Fibroblast of gingiva (primary cell): ENCODE measurements at regions not wholly inside any gene's neighbourhood (a gene's known extent, or its start where the extent isn't known, plus 50 kb on each side); places are given as distances from the start of the nearest gene placed in this dataset.
A peak's percentile ranks its signal among the peaks of the same experiment; 100 is the strongest.

Experiments used
- DNase-seq: peaks from one replicate; pipeline ENCODE4 v3.0.0-alpha.2; 2011; ENCODE audit warnings: low read depth

DNA sequence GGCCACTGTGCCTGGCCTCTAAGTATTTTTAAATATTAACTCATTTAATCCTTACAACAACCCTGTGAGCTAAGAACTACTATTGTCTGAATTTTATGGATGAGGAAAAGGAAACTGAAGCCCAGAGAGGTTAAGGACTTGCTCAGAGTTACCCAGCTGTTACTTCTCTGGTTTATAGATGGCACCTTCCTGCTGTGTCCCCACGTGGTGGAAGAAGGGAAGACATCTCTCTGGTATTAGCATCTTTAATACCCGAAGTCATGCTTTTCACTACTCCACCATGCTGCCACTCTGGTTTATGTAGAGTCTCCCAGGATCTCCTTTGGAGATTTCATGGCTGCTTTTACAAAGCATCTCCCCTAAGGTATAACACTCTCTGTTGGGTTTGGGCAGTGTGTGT lies 105.5 kb upstream of the MKLN1 start:
- DNase-seq = no peak

DNA sequence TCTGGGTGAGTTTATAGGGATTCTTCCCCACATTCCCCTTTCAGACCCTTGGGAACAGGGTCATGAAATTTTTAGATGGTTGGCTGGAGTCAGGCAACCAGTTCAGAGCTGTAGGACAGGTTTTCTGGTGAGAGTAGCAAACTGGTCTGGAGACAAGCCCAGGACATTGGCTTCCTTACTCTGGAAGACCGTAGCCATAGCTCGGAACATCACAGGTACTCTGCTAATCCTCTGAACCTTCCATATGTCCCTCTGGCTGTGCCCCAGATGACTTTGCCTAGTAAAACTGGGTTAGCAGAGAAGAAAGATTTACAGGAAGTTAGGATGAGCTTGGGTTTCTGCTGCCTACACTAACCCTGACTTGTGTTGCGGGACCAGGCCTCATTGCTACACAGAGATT lies 104.5 kb upstream of the MKLN1 start:
- DNase-seq = no peak

DNA sequence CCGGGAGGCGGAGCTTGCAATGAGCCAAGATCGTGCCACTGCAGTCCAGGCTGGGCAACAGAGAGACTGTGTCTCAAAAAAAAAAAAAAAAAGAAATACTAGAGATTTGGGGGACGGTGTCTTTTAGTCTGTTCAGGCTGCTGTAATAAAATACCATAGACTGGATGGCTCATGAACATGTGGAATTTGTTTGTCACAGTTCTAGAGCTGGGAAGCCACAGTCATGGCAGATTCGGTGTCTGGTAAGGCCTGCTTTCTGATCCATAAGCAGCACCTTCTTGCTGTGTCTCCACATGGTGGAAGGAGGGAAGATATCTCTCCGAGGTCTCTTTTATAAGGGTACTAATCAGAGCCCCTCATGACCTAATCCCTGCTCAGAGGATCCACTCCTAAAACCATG lies 102.7 kb upstream of the MKLN1 start:
- no peak for DNase-seq

DNA sequence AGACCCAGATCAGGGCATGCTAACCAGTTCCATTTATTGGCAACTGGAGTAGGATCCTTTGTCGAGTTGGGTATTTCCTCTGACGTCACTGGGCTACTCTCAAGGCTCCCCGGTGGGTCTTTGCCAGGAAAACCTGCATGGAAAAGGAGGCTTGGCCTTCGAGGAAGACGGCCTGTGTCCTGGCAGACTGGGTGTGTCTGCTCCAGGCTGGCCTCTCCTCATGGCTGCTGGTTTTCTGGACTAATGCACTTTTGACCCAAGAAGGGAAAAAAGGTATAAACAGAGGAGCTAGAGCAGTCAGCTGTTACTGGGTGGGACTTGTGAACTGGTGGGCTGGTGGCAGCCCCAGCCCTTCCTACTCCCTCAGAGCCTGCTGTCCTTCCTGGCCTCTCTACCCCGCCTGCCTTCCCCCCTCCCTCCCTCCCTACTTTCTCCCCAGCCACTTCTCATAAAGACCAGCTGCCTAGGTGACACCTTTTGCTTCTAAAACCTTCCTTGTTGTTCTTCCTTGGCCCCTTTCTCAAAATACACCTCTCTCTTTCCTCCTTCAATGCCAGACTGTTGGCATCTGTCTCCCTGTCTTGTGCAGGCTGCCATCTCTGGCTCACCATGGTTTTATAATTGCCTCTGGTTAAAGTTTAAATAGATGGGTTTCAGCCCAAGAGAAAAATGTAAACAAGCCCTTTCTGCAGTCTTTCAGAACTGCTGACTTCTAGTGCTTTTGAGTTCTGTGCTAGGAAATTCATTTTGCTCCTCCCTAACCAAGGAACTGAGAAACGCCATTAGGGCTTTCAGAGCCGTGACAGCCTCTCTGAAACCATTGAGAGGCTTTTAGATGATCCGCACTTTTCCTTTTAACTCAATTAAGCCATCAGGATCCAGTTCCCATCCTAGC lies 101.8 kb upstream of the MKLN1 start:
- DNase-seq = peak; percentile 56

DNA sequence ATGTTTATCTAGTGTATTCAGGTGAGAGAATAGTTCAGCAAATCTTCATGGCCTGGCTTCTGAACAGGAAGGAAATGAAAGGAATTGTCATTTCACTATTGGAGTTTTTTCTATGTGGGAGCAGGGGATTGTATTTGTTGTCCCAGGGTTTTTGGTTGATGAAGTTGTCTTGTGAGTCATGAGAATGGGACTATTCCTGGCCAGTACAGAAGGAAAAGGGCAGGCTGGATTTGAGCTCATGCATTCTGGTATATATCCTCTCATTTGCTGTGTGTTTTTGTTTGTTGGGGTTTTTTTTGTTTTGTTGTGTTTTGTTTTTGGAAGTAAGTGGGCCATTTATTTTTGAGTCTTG lies 101.2 kb upstream of the MKLN1 start:
- no peak for DNase-seq

DNA sequence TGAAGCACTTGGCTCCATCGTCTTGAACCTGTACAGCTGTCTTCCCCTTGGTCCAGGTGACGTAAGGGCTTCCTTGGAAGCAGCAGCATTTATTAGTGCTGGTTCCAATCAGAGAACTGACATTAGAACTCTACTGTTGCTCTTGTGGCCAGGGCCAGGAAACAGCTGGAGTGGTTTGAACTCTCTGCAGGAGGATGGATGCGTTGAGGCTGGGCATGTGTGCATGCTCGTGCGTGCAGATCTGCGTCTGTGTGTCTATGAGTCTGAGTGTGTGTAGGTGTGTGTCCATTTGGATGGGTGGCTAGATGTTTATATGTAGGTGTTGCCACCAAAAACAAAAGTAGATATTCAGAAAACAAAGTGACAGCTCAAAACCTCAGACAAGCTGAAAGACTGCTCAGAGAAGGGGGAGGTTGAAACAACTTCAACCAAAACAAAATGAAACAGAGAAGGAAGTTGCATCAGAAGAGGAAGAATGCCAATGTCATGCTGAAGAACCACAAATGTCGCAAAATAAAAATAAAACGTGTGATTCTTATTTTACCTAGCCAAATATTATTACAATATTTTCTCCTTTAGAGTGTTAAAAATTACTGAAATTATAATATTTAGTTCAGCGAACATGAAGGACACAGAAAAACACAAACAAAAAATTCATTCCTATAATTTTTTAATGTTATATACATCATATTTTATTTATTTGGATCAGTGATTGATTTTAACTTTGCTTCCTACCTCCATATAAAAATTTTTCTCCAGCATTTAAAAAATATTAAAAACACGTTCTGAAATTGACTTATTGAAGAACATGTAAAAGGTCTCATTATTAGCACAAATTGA lies 96.1 kb upstream of the MKLN1 start:
- DNase-seq = peak; percentile 55

DNA sequence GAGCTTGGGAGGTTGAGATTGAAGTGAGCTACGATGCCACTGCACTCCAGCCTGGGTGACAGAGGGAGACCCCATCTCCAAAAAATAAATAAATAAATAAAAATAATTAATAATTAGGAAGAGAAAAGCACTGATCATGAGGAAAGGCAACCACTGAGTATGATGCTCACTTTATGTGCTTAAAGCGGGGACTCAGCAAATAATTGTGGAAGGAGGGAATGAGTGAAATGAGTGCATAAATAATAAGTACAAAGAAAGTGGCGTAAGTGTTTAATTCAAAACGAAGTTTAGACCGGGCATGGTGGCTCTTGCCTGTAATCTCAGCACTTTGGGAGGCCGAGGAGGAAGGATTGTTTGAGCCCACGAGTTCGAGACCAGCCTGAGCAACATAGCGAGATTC lies 94.9 kb upstream of the MKLN1 start:
- no peak for DNase-seq

DNA sequence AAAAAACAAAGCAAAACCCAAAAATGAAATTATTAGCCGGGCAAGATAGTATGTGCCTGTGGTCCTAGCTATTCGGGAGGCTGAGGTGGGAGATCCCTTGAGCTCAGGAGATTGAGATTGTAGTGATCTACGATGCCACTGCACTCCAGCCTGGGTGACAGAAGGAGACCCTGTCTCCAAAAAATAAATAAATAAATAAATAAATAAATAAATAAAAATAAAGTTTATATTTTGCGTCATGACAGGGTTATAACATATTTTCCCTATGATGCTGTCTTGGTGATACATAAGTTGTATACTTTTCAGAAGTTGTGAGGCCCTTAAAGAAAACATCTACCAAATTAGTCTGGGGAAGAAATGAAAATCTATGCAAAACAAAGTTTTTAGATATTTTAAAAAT lies 94.5 kb upstream of the MKLN1 start:
- DNase-seq = no peak

DNA sequence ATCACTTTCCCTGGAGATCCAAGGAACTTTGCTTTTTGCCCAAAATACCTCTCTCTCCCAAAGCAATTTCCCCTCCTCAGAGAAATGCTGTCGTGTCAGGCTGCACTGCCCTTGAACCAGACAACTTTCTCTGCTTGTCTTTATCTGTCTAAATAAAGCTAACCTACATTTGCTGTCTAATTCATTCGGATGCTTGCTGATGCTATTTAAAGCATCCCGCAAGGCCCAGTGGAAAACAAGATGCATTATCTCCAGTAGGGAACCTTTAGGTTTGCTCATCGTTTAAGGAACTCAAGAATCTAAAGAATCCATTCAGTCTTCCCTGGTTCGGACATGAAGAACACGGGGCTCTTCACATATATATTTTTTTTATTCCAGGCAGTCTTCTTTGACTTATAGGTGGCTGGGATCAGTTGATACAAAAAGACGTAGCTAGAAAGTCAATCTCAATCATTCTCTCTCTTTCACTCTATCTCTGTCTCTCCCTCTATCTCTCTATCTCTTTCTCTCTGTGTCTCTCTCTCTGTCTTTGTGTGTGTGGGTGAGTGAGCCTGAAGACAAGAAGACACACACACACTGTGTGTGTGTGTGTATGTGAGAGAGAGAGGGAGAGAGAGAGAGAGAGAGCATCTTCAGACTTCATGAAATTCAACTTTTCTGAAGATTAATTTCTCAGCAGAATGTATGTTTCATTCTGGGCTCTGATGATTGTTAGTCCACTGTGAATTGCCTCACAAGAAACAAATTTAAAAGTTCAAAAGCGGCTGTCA lies 92.8 kb upstream of the MKLN1 start:
- DNase-seq = no peak

DNA sequence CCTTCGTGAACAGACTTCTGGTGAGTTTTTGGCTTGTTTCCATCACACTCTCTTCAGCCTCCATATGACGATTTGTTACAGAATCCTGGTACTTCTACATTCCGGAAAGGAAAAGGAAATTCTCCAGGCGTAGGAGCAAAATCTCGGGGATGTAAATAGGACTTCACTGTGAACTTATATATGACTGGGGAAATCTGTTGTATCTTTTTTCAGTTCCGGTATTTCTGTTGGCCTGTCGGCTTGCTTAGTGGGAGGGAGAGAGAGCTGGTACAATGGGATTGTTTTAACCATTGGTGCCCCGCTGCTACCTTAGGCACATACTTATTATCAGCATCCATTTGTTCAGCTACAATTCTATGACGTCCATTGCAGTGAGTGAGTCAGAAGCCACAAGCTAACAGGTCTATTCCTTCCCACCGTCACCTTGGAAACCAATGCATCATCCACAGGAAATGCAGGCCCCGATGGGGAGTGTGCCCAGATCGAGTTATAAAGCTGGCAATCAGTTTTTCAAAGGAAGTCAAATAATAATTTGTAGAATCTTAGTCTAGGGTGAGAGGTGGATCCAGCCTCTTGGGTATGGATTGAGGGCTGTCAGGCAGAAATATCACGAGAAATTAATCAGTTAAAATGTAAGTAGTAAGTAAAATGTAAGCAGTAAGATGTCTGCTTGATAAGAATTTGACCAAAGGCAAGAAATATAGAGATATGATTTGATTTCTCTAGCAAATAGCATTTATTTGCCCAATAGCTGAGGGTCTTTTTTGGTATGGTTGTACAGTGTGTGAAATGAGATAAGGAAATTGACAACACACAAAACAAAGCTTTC lies 92.0 kb upstream of the MKLN1 start:
- peak; percentile 87 for DNase-seq

DNA sequence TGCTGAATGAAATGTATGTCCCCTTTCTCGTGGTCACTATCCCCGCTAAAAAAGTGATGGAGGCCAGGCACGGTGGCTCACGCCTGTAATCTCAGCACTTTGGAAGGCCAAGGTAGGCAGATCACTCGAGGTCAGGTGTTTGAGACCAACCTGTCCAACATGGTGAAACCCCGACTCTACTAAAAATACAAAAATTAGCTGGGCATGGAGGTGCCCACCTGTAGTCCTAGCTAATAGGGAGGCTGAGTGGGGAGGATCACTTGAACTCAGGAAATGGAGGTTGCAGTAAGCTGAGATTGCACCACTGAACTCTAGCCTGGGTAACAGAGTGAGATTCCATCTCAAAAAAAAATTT lies 91.4 kb upstream of the MKLN1 start:
- DNase-seq = no peak

DNA sequence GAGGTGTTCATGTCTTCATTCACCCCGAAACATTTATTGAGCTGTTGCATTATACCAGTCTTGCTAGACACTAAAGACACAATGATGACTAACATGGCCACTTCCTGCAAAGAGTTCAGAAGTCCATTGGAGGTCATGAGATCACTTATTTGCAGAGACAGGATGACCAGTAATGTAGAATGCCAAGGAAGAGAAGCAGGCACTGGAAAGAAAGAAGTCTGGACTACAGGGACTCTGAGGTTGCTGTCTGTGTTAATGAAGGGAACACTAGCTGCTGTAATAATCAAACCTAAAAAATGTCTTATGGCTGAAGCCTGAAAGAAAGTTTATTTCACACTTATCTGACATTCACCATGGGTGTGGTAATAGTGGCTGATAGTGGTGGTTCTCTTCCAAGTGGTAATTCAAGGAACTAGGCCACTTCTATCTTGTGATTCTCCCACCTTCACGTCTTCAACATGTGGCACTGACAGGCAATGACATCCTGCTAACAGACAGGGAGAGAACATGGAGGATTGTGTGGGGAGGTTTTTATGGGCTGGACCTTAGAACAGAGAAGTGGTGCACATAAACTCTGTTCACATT lies 89.2 kb upstream of the MKLN1 start:
- peak; percentile 53 for DNase-seq

DNA sequence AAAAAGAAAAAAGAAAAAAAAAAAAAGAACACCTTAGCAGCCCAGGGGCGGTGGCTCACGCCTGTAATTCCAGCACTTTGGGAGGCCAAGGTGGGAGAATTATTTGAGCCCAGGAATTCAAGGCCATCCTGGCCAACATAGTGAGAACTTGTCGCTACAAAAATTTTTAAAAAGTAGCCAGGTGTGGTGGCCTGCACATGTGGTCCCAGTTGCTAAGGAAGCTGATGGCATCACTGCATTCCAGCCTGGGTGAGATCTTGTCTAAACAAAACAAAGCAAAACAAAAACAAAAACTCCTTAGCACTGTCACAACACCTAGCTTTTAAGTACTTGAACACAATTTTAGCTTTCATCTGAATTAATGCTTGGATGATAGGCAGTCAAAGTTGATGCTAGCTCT lies 86.3 kb upstream of the MKLN1 start:
- DNase-seq = no peak

DNA sequence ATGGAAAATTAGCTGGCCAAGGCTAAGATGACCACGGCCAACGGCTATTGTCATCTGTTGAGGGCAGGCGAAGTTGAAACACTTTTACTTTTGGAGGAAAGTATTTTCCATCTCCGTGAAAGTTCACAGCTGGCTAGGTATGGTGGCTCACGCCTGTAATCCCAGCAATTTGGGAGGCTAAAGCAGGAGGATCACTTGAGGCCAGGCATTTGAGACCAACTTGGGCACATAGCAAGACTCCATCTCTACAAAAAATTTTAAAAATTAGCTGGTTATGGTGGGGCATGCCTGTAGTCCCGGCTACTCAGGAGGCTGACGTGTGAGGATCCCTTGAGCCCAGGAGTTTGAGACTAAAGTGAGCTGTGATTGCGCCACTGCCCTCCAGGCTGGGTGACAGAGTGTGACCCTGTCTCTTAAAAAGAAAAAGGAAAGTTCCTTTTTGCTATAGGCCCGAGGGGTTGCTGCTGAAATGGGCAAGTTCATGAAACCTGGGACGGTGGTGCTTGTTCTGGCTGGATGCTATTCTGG lies 85.5 kb upstream of the MKLN1 start:
- DNase-seq = no peak

DNA sequence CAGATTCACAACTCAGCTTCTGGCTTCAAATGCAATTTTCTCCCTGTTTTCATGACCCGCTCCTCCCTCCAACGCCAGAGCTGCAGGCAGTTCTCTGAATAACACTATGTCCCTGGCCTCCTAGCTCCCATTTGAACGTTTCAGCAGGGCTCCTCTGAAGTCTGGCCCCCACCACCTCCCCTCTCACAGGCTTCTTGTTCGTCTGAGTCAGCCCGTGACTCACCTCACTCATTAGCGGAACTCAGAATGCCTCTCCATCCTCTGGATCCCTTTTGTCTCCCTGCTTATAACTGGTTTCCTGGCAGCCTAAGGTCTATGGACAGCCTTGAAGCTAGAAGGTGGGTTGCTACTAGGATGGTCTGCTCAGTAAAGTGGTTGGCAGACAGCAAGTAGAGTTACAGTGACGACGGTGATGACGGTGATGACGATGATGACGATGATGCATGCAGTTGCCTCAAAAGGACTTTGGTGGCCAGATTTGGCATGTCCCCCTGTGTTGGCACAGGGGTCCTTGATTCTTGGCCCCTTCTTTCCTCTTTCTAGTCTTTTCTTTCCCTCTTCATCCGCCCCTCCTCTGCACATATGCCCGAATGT lies 83.3 kb upstream of the MKLN1 start:
- DNase-seq = peak; percentile 64

DNA sequence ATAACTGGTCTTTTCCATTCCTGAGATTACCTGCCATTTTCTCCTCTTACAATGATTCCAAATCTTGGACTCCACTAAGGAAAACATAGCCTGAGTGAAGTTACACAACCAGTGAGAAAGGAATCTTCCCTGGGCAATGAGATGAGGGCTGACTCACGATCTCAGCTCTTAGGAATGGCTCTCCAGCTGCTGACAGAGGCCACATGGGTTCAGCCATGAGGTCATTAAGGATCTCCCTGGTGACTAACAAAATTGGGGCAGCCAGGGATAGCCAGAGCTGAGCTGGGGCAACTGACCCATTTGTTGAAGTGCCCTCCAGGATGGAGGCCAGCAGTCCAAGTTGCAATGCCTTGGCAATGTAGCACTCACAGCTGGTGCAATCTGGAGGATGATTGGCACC lies 78.7 kb upstream of the MKLN1 start:
- DNase-seq = peak; percentile 99

DNA sequence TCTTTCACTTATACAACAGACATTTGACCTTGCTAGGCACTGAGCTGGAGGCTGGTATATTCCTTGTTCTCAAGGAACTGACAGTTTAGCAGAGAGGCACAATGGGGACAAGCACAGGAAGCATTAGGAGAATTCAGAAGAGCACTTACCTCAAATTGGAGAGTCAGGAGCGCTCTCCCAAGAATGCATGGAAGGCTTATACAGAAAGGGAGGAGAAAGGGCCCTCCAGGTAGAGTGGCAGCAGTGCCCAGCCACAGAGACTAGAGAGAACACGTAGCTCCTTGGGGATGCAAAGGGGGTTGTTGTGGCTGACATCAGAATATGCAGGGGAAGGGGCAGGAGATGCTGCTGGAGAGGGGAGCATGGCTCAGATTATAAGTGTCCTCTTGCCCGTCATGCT lies 78.2 kb upstream of the MKLN1 start:
- no peak for DNase-seq

DNA sequence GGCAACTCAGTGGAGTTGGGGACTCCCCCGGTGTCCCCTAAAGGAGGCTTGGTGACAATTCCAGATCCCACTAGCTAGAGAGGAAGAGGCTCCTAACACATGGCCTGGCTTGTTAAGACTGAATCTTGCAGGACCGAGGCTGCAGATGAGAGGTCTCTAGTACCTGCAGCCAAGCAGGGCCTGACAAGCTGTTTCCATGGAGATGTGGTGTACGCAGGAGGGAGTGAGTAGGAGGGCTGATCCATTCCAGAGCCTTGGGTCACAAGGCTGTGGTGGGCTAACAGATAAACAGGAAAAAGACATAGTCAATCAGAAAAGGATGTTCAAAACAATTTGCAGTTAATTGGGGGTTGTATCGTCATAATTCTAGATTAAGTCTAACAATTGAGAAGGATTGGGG lies 77.3 kb upstream of the MKLN1 start:
- no peak for DNase-seq

DNA sequence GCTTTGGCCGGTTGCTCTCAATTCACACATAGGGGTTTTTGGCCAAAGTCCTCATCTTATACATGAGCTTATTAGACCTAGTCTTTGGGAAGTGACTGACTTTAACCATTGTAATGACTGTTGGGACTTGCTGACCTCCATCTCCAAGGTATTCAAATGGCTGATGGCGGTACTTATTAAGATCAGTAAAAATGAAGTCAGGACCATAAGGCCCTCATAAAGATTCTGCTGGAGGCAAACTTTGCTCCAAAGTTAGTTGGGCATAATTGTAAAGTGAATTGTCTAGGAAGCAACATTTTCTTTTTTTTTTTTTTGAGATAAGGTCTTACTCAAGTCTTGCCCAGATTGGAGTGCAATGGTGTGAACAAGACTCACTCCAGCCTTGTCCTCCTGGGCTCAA lies 76.3 kb upstream of the MKLN1 start:
- no peak for DNase-seq

DNA sequence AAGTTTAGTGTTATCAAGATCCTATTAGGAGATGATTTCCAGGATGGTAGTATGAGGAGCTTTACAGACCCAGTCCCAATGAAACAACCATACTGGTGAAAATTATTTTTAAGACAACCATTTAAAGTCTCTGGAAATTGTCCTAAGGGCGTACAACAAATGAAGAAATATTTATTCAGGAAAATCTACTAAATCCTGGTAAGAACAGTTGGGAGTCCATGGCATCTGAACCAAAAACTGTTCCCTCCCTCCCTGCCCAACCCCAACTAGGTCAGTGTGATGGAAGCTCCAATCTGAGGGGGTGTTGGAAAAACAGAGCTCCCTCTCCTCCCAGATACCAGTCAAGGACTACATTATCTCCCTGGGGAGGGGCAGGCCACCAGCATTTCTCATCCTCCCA lies 74.7 kb upstream of the MKLN1 start:
- no peak for DNase-seq

DNA sequence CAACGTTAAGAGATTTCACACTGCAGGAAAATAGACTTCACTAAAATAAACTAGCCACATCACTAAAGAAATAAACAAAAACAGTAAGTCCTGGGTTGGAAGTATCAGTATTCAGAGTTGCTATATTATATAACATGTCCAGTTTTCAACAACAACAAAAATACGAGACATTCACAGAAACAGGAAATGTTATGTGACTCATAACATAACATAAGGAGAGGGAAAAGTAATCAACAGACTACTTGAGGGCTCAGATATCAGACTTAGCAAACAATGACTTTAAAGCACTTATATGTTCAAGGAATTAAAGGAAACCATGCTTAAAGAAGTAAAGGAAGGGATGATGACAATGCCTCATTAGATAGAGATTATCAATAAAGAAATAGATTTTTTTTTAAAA lies 73.5 kb upstream of the MKLN1 start:
- no peak for DNase-seq
